ENCODE measurements at regions not wholly inside any gene's neighbourhood (a gene's known extent, or its start where the extent isn't known, plus 50 kb on each side); places are given as distances from the start of the nearest gene placed in this dataset.

DNA sequence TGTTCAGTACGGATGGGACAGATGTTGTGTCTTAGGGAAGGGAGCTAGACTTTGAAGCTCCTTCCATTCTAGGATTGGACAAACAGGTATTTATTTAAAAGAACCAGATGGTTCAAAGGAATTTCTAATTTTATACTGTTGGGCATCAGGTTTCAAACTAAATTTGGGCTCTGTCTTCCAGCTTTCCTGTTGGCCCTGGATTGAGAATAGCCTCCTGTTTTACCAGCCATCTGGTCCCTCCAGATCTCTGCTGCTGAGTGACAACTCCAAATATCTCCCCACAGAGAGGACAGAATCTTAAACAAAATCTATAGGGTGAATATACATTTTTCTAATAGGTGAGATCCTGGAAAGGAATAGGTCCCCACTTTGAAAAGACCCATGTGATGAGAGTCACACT lies 52.5 kb upstream of the CNIH3 start:
- DNase-seq (ENCODE audit: low spot score in 2 of 2) = no peak
- H3K4me3 ChIP-seq = no peak overlapping the region
- H3K27me3 ChIP-seq = no peaks in the 10 kb centered on the region
- no peaks in the 10 kb centered on the region for H3K36me3 ChIP-seq
- TF ChIP-seq, protein P1, sequence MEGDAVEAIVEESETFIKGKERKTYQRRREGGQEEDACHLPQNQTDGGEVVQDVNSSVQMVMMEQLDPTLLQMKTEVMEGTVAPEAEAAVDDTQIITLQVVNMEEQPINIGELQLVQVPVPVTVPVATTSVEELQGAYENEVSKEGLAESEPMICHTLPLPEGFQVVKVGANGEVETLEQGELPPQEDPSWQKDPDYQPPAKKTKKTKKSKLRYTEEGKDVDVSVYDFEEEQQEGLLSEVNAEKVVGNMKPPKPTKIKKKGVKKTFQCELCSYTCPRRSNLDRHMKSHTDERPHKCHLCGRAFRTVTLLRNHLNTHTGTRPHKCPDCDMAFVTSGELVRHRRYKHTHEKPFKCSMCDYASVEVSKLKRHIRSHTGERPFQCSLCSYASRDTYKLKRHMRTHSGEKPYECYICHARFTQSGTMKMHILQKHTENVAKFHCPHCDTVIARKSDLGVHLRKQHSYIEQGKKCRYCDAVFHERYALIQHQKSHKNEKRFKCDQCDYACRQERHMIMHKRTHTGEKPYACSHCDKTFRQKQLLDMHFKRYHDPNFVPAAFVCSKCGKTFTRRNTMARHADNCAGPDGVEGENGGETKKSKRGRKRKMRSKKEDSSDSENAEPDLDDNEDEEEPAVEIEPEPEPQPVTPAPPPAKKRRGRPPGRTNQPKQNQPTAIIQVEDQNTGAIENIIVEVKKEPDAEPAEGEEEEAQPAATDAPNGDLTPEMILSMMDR (IDR thresholded peaks at IDR 0.05) = no peak
- TF ChIP-seq POLR2A (IDR thresholded peaks at IDR 0.05) = no peak
- TF ChIP-seq POLR2AphosphoS5 (IDR thresholded peaks at IDR 0.05) = no peak
- no peaks in the 10 kb centered on the region for H3K9me3 ChIP-seq
- no peaks in the 10 kb centered on the region for H3K4me1 ChIP-seq
- H3K27ac ChIP-seq = no peak overlapping the region
- intact Hi-C loops (cut with DNase I; ENCODE audit: low total_unique reads) = no loop called here

DNA sequence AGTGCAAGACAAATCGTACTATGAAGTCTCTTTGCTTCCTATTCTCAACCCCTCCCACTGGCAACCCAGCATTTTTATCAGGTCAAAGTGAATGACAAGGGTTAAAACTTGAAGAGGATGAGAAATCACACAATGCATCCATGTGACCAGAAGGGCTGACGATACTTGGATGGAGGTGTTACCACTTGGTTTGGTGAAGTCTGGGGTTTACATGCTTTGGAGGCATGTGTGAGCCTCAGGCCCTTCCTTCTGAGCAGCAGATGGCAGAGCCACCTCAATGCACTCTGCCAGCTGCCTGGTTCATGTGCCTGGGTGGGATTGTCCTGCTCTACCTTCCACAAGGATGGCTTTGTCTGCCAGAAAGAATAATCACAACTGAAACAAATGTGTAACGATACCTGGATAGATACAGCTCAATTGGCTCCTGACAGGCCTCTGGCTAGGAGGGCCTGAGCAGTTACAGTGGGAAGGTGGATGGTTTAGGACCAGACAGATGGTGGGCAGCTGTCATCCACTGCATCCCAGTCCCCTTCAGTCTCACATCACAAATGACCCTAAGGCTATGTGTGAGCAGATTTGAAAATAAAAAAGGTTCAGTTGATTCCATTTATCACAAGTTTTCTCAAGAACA lies 51.5 kb upstream of the CNIH3 start:
- intact Hi-C loops (cut with DNase I; ENCODE audit: low total_unique reads) = no loop called here
- no peaks in the 10 kb centered on the region for H3K27me3 ChIP-seq
- no peaks in the 10 kb centered on the region for H3K9me3 ChIP-seq
- no peaks in the 10 kb centered on the region for H3K36me3 ChIP-seq
- no peak overlapping the region for H3K27ac ChIP-seq
- H3K4me1 ChIP-seq = no peaks in the 10 kb centered on the region
- DNase-seq (ENCODE audit: low spot score in 2 of 2) = no peak
- no peak overlapping the region for H3K4me3 ChIP-seq
- TF ChIP-seq POLR2AphosphoS5 (IDR thresholded peaks at IDR 0.05) (no peak), POLR2A (IDR thresholded peaks at IDR 0.05) (no peak)
- TF ChIP-seq, protein P1 (IDR thresholded peaks at IDR 0.05) = no peak

DNA sequence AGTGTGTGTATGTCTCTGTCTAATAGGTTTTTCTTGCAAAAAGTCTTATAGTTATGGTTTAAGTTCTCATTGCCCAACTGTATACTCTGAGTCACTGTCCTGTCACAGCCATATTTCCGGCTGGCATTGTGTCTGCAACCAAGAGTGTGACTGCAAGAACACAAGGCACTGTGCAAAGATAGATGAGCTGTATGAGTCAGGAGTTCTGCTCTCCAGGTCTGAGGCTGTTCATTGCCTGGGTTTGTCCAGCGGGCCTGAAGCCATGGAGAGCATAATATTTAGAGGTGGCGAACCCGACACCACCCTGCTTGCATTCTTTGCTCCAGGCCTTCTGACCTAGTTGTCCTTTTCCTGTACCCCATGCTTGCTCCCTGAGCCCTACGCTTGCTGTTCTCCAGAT lies 50.9 kb upstream of the CNIH3 start:
- H3K4me1 ChIP-seq = no peaks in the 10 kb centered on the region
- TF ChIP-seq, protein P1 (IDR thresholded peaks at IDR 0.05) = no peak
- TF ChIP-seq POLR2A (IDR thresholded peaks at IDR 0.05) (no peak), POLR2AphosphoS5 (IDR thresholded peaks at IDR 0.05) (no peak)
- H3K9me3 ChIP-seq = no peaks in the 10 kb centered on the region
- H3K4me3 ChIP-seq = no peak overlapping the region
- intact Hi-C loops (cut with DNase I; ENCODE audit: low total_unique reads) = no loop called here
- peak in 1 of 2 donors; percentile 30 for DNase-seq (ENCODE audit: low spot score in 2 of 2)
- no peak overlapping the region for H3K27ac ChIP-seq
- H3K27me3 ChIP-seq = no peaks in the 10 kb centered on the region
- no peaks in the 10 kb centered on the region for H3K36me3 ChIP-seq

- intact Hi-C loops (cut with DNase I; ENCODE audit: low total_unique reads) = no loop called here
- Histone ChIP-seq H3K36me3 (no peaks in the 10 kb centered on the region), H3K27me3 (no peaks in the 10 kb centered on the region), H3K27ac (no peak overlapping the region), H3K9me3 (no peaks in the 10 kb centered on the region), H3K4me3 (no peak overlapping the region), H3K4me1 (no peaks in the 10 kb centered on the region)
- TF ChIP-seq, protein P1 (IDR thresholded peaks at IDR 0.05) = no peak
- TF ChIP-seq POLR2A (IDR thresholded peaks at IDR 0.05) = no peak
- no peak for TF ChIP-seq POLR2AphosphoS5 (IDR thresholded peaks at IDR 0.05)
- DNase-seq (ENCODE audit: low spot score in 2 of 2) = no peak
Measured at GRCh38 chr1:224565611-224566406, 50.3 kb upstream of the CNIH3 start.
